Vagina (tissue), 2 donors: ENCODE measurements at regions not wholly inside any gene's neighbourhood (a gene's known extent, or its start where the extent isn't known, plus 50 kb on each side); places are given as distances from the start of the nearest gene placed in this dataset.

ENCODE experiments used
- DNase-seq, 2 donors: peaks; one replicate each; pipeline ENCODE4 v3.0.0-alpha.2; 2017; ENCODE audit errors: extremely low spot score in 2 of 2
- H3K27ac ChIP-seq: fragments of 200-600 bp; sonication (generic); one replicate; pipeline ENCODE4 v1.5.1; 2019
- H3K27me3 ChIP-seq: fragments of 200-600 bp; sonication (generic); one replicate; pipeline ENCODE4 v1.5.1; 2019
- H3K36me3 ChIP-seq, 2 donors: fragments of 200-600 bp; sonication (generic); one replicate each; pipeline ENCODE4 v1.5.1; 2017 to 2019
- H3K4me1 ChIP-seq: fragments of 200-600 bp; sonication (generic); one replicate; pipeline ENCODE4 v1.5.1; 2019
- H3K4me3 ChIP-seq, 2 donors: fragments of 200-600 bp; sonication (generic); 1 replicate in 1 of 2; 2 replicates in 1 of 2; pipeline ENCODE4 v1.5.1; 2016 to 2019
- H3K9me3 ChIP-seq: fragments of 200-600 bp; sonication (generic); one replicate; pipeline ENCODE4 v1.5.1; 2019
- CTCF ChIP-seq, 3 experiments: fragments of 450-650 bp in 2 of 3; fragments of 200-600 bp in 1 of 3; sonication (generic) in 1 of 3; IDR thresholded peaks; one replicate each; pipeline ENCODE4 v1.5.1; 2017 to 2019; ENCODE audit warnings: antibody characterized with exemption in 3 of 3, mild to moderate bottlenecking in 2 of 3, moderate library complexity in 2 of 3
- POLR2A ChIP-seq, 2 donors: fragments of 450-650 bp; IDR thresholded peaks; one replicate each; pipeline ENCODE4 v1.6.1; 2017; ENCODE audit warnings: antibody characterized with exemption in 2 of 2, mild to moderate bottlenecking in 2 of 2, moderate library complexity in 2 of 2
- POLR2AphosphoS5 ChIP-seq, 2 donors: sonication (generic); formaldehyde crosslinking; IDR thresholded peaks; one replicate each; pipeline ENCODE4 v1.9.0; 2017; ENCODE audit warnings: antibody characterized with exemption in 2 of 2, mild to moderate bottlenecking in 2 of 2, low read depth in 1 of 2; ENCODE audit not compliant: insufficient read depth in 1 of 2
- intact Hi-C: fragments of 100-400 bp; cut with DNase I; formaldehyde crosslinking; loops from one replicate; pipeline ENCODE4 v1.15.1; 2023

- Histone ChIP-seq H3K4me3 (no peak overlapping the region), H3K9me3 (no peaks in the 10 kb centered on the region), H3K4me1 (no peaks in the 10 kb centered on the region), H3K36me3 (no peaks in the 10 kb centered on the region), H3K27me3 (no peaks in the 10 kb centered on the region), H3K27ac (no peak overlapping the region)
- intact Hi-C loops, result no loop called here
- TF ChIP-seq CTCF (IDR thresholded peaks at IDR 0.05) (no peak), POLR2AphosphoS5 (IDR thresholded peaks at IDR 0.05; ENCODE audit: insufficient read depth in 1 of 2, low read depth in 1 of 2) (no peak), POLR2A (IDR thresholded peaks at IDR 0.05) (no peak)
- DNase-seq, result no peak
Observed at GRCh38 chr4:125112536-125112935, 202.2 kb upstream of the FAT4 start.

- Histone ChIP-seq H3K27ac (no peak overlapping the region), H3K36me3 (no peaks in the 10 kb centered on the region), H3K27me3 (no peaks in the 10 kb centered on the region), H3K4me1 (no peaks in the 10 kb centered on the region), H3K4me3 (no peak overlapping the region), H3K9me3 (no peaks in the 10 kb centered on the region)
- intact Hi-C loops, result no loop called here
- DNase-seq, result no peak
- TF ChIP-seq CTCF (IDR thresholded peaks at IDR 0.05) (no peak), POLR2A (IDR thresholded peaks at IDR 0.05) (no peak), POLR2AphosphoS5 (IDR thresholded peaks at IDR 0.05; ENCODE audit: insufficient read depth in 1 of 2, low read depth in 1 of 2) (no peak)
Observed at GRCh38 chr4:125111323-125111722, 203.4 kb upstream of the FAT4 start.

GRCh38 chr4:125105561-125105960 is 209.2 kb upstream of the FAT4 start:
- H3K4me3 ChIP-seq, result no peak overlapping the region
- H3K9me3 ChIP-seq, result no peaks in the 10 kb centered on the region
- H3K36me3 ChIP-seq, result no peaks in the 10 kb centered on the region
- H3K27ac ChIP-seq, result no peak overlapping the region
- no peak for TF ChIP-seq CTCF (IDR thresholded peaks at IDR 0.05)
- no peak for TF ChIP-seq POLR2AphosphoS5 (IDR thresholded peaks at IDR 0.05; ENCODE audit: insufficient read depth in 1 of 2, low read depth in 1 of 2)
- no peak for TF ChIP-seq POLR2A (IDR thresholded peaks at IDR 0.05)
- DNase-seq, result no peak
- intact Hi-C loops, result no loop called here
- H3K27me3 ChIP-seq, result no peaks in the 10 kb centered on the region
- H3K4me1 ChIP-seq, result peaks cover 4% of the 10 kb centered on the region

- Histone ChIP-seq H3K36me3 (no peaks in the 10 kb centered on the region), H3K9me3 (no peaks in the 10 kb centered on the region), H3K4me1 (peaks cover 4% of the 10 kb centered on the region), H3K27ac (no peak overlapping the region), H3K27me3 (no peaks in the 10 kb centered on the region), H3K4me3 (no peak overlapping the region)
- no peak for DNase-seq
- intact Hi-C loops, result no loop called here
- no peak for TF ChIP-seq POLR2AphosphoS5 (IDR thresholded peaks at IDR 0.05; ENCODE audit: insufficient read depth in 1 of 2, low read depth in 1 of 2)
- no peak for TF ChIP-seq POLR2A (IDR thresholded peaks at IDR 0.05)
- TF ChIP-seq CTCF (IDR thresholded peaks at IDR 0.05), result no peak
Observed at GRCh38 chr4:125104616-125105015, 210.1 kb upstream of the FAT4 start.

- Histone ChIP-seq H3K36me3 (no peaks in the 10 kb centered on the region), H3K4me3 (no peak overlapping the region), H3K4me1 (peaks cover 4% of the 10 kb centered on the region), H3K27me3 (no peaks in the 10 kb centered on the region), H3K27ac (no peak overlapping the region), H3K9me3 (no peaks in the 10 kb centered on the region)
- TF ChIP-seq CTCF (IDR thresholded peaks at IDR 0.05) (no peak), POLR2AphosphoS5 (IDR thresholded peaks at IDR 0.05; ENCODE audit: insufficient read depth in 1 of 2, low read depth in 1 of 2) (no peak), POLR2A (IDR thresholded peaks at IDR 0.05) (no peak)
- intact Hi-C loops, result no loop called here
- DNase-seq, result no peak
Observed at GRCh38 chr4:125101719-125102118, 213.0 kb upstream of the FAT4 start.
